Endothelial cell (in vitro differentiated cells): ENCODE measurements at regions not wholly inside any gene's neighbourhood (a gene's known extent, or its start where the extent isn't known, plus 50 kb on each side); places are given as distances from the start of the nearest gene placed in this dataset.

ENCODE experiments used
- DNase-seq: peaks from one replicate; pipeline ENCODE4 v3.0.0; 2021; ENCODE audit warnings: low spot score
- H3K27ac Mint-ChIP-seq: one replicate; pipeline ENCODE4 v1.8.0; 2021; ENCODE audit warnings: mixed read lengths, inconsistent platforms; ENCODE audit not compliant: unreplicated experiment
- H3K27me3 Mint-ChIP-seq: one replicate; pipeline ENCODE4 v1.8.0; 2021; ENCODE audit warnings: mild to moderate bottlenecking, moderate library complexity, mixed read lengths, inconsistent platforms; ENCODE audit not compliant: unreplicated experiment
- H3K36me3 Mint-ChIP-seq: one replicate; pipeline ENCODE4 v1.8.0; 2021; ENCODE audit warnings: mild to moderate bottlenecking, low read depth, mixed read lengths, inconsistent platforms; ENCODE audit not compliant: unreplicated experiment
- H3K4me1 Mint-ChIP-seq: one replicate; pipeline ENCODE4 v1.8.0; 2021; ENCODE audit warnings: mild to moderate bottlenecking, mixed read lengths, inconsistent platforms; ENCODE audit not compliant: unreplicated experiment
- H3K4me3 Mint-ChIP-seq: one replicate; pipeline ENCODE4 v1.8.0; 2021; ENCODE audit warnings: mild to moderate bottlenecking, mixed read lengths, inconsistent platforms; ENCODE audit not compliant: unreplicated experiment
- H3K9me3 Mint-ChIP-seq: one replicate; pipeline ENCODE4 v1.8.0; 2021; ENCODE audit warnings: mixed read lengths, inconsistent platforms; ENCODE audit not compliant: unreplicated experiment
- CTCF ChIP-seq: fragments of 200-600 bp; sonication (generic); IDR thresholded peaks from one replicate; pipeline ENCODE4 v1.5.0; 2021; ENCODE audit warnings: antibody characterized with exemption; ENCODE audit not compliant: unreplicated experiment

- no peak for DNase-seq
- no peaks in the 10 kb centered on the region for H3K27me3 Mint-ChIP-seq
- H3K9me3 Mint-ChIP-seq, result no peaks in the 10 kb centered on the region
- no peak overlapping the region for H3K27ac Mint-ChIP-seq
- H3K36me3 Mint-ChIP-seq, result no peaks in the 10 kb centered on the region
- no peak for TF ChIP-seq CTCF
- H3K4me1 Mint-ChIP-seq, result no peaks in the 10 kb centered on the region
- H3K4me3 Mint-ChIP-seq, result no peak overlapping the region
Measured at GRCh38 chrX:45683914-45684313, 483.2 kb upstream of the DIPK2B start.

GRCh38 chrX:45681891-45682290 is 481.2 kb upstream of the DIPK2B start:
- H3K9me3 Mint-ChIP-seq, result no peaks in the 10 kb centered on the region
- TF ChIP-seq CTCF, result no peak
- no peak for DNase-seq
- no peaks in the 10 kb centered on the region for H3K36me3 Mint-ChIP-seq
- no peaks in the 10 kb centered on the region for H3K4me1 Mint-ChIP-seq
- H3K27ac Mint-ChIP-seq, result no peak overlapping the region
- H3K27me3 Mint-ChIP-seq, result no peaks in the 10 kb centered on the region
- no peak overlapping the region for H3K4me3 Mint-ChIP-seq

GRCh38 chrX:45669715-45670340 is 469.2 kb upstream of the DIPK2B start:
- no peak for TF ChIP-seq CTCF
- Mint-ChIP-seq H3K27ac (no peak overlapping the region), H3K4me1 (no peaks in the 10 kb centered on the region), H3K36me3 (no peaks in the 10 kb centered on the region), H3K4me3 (no peak overlapping the region), H3K27me3 (no peaks in the 10 kb centered on the region), H3K9me3 (no peaks in the 10 kb centered on the region)
- DNase-seq, result no peak

GRCh38 chrX:45668686-45669443 is 468.2 kb upstream of the DIPK2B start:
- Mint-ChIP-seq H3K36me3 (no peaks in the 10 kb centered on the region), H3K4me1 (no peaks in the 10 kb centered on the region), H3K9me3 (no peaks in the 10 kb centered on the region), H3K27ac (no peak overlapping the region), H3K27me3 (no peaks in the 10 kb centered on the region), H3K4me3 (no peak overlapping the region)
- no peak for DNase-seq
- no peak for TF ChIP-seq CTCF

GRCh38 chrX:45667666-45668065 is 467.0 kb upstream of the DIPK2B start:
- DNase-seq, result no peak
- no peak for TF ChIP-seq CTCF
- H3K9me3 Mint-ChIP-seq, result no peaks in the 10 kb centered on the region
- no peaks in the 10 kb centered on the region for H3K36me3 Mint-ChIP-seq
- no peak overlapping the region for H3K4me3 Mint-ChIP-seq
- no peak overlapping the region for H3K27ac Mint-ChIP-seq
- H3K27me3 Mint-ChIP-seq, result no peaks in the 10 kb centered on the region
- H3K4me1 Mint-ChIP-seq, result no peaks in the 10 kb centered on the region
